Activated T-helper 2 cell treated with anti-CD3 and anti-CD28 coated beads, Interferon-gamma antibody, Interleukin-2, Interleukin-4, amounts not matched to agents 10 μg/mL and 5 μg/mL and 100 μg/mL, durations not matched to agents 14 hours and 24 hours and 36 hours (primary cell): ENCODE measurements at regions not wholly inside any gene's neighbourhood (a gene's known extent, or its start where the extent isn't known, plus 50 kb on each side); places are given as distances from the start of the nearest gene placed in this dataset.
"Not testable (repeated sequence)": the region's sequence is repeated elsewhere in the genome, so short reads cannot be mapped to it uniquely, and the experiment has no call there.

Experiments used
- DNase-seq: peaks from one replicate; pipeline ENCODE4 v3.0.0; 2021; ENCODE audit warnings: low spot score
- H3K27ac Mint-ChIP-seq: one replicate; pipeline ENCODE4 v1.8.0; 2021; ENCODE audit warnings: mixed read lengths
- H3K27me3 Mint-ChIP-seq: one replicate; pipeline ENCODE4 v1.8.0; 2021; ENCODE audit warnings: low read depth, mixed read lengths
- H3K36me3 Mint-ChIP-seq: one replicate; pipeline ENCODE4 v1.8.0; 2021; ENCODE audit warnings: low read depth, mixed read lengths
- H3K4me1 Mint-ChIP-seq: one replicate; pipeline ENCODE4 v1.8.0; 2021; ENCODE audit warnings: low read depth, mixed read lengths
- H3K4me3 Mint-ChIP-seq: one replicate; pipeline ENCODE4 v1.8.0; 2021; ENCODE audit warnings: low read depth, mild to moderate bottlenecking, moderate library complexity, mixed read lengths
- H3K9me3 Mint-ChIP-seq: one replicate; pipeline ENCODE4 v1.8.0; 2021; ENCODE audit warnings: mixed read lengths
- intact Hi-C: fragments of 100-400 bp; cut with micrococcal nuclease; formaldehyde crosslinking; loops from one replicate; pipeline ENCODE4 v1.15.1; 2023

- H3K27ac Mint-ChIP-seq, H3K36me3 Mint-ChIP-seq, intact Hi-C loops, H3K9me3 Mint-ChIP-seq, H3K4me3 Mint-ChIP-seq, DNase-seq, H3K27me3 Mint-ChIP-seq, H3K4me1 Mint-ChIP-seq: not testable (repeated sequence)
Measured at GRCh38 chr10:29363930-29364329, 75.1 kb downstream of the LYZL1 start.

- H3K36me3 Mint-ChIP-seq, H3K27me3 Mint-ChIP-seq, H3K9me3 Mint-ChIP-seq, H3K4me1 Mint-ChIP-seq, intact Hi-C loops, DNase-seq, H3K27ac Mint-ChIP-seq, H3K4me3 Mint-ChIP-seq: not testable (repeated sequence)
Measured at GRCh38 chr10:29366206-29366605, 77.3 kb downstream of the LYZL1 start.

- Mint-ChIP-seq H3K27me3 (peaks cover 19% of the 10 kb centered on the region), H3K27ac (no peak overlapping the region), H3K36me3 (no peaks in the 10 kb centered on the region), H3K9me3 (no peaks in the 10 kb centered on the region), H3K4me1 (no peaks in the 10 kb centered on the region), H3K4me3 (no peak overlapping the region)
- no peak for DNase-seq
- intact Hi-C loops: no loop called here
Measured at GRCh38 chr10:29369419-29369818, 80.5 kb downstream of the LYZL1 start.

- Mint-ChIP-seq H3K4me3 (no peak overlapping the region), H3K9me3 (no peaks in the 10 kb centered on the region), H3K36me3 (no peaks in the 10 kb centered on the region), H3K27ac (no peak overlapping the region), H3K27me3 (peaks cover 19% of the 10 kb centered on the region), H3K4me1 (no peaks in the 10 kb centered on the region)
- DNase-seq: no peak
- intact Hi-C loops: no loop called here
Measured at GRCh38 chr10:29370097-29371092, 81.5 kb downstream of the LYZL1 start.

GRCh38 chr10:29372920-29373319 is 84.0 kb downstream of the LYZL1 start:
- H3K27ac Mint-ChIP-seq: no peak overlapping the region
- no peak overlapping the region for H3K4me3 Mint-ChIP-seq
- no peaks in the 10 kb centered on the region for H3K9me3 Mint-ChIP-seq
- peaks cover 19% of the 10 kb centered on the region for H3K27me3 Mint-ChIP-seq
- H3K4me1 Mint-ChIP-seq: no peaks in the 10 kb centered on the region
- no peaks in the 10 kb centered on the region for H3K36me3 Mint-ChIP-seq
- no peak for DNase-seq
- intact Hi-C loops: no loop called here

GRCh38 chr10:29374162-29374561 is 85.3 kb downstream of the LYZL1 start:
- no peak for DNase-seq

GRCh38 chr10:29375888-29376287 is 87.0 kb downstream of the LYZL1 start:
- no peak overlapping the region for H3K4me3 Mint-ChIP-seq
- intact Hi-C loops: loop anchor here (2.0 to 5.0 kb wide), 2 partner anchors 137 to 216 kb away; no protein-coding TSS in a partner anchor
- no peaks in the 10 kb centered on the region for H3K36me3 Mint-ChIP-seq
- no peak overlapping the region for H3K27ac Mint-ChIP-seq
- peaks cover 4% of the 10 kb centered on the region for H3K4me1 Mint-ChIP-seq
- no peak for DNase-seq
- no peaks in the 10 kb centered on the region for H3K9me3 Mint-ChIP-seq
- H3K27me3 Mint-ChIP-seq: peaks cover 21% of the 10 kb centered on the region

More at GRCh38 chr10:29374162-29374561, 85.3 kb downstream of the LYZL1 start:
- H3K27me3 Mint-ChIP-seq: peaks cover 19% of the 10 kb centered on the region
- intact Hi-C loops: no loop called here
- H3K36me3 Mint-ChIP-seq: no peaks in the 10 kb centered on the region
- H3K4me3 Mint-ChIP-seq: no peak overlapping the region
- no peaks in the 10 kb centered on the region for H3K9me3 Mint-ChIP-seq
- no peak overlapping the region for H3K27ac Mint-ChIP-seq
- H3K4me1 Mint-ChIP-seq: no peaks in the 10 kb centered on the region

- Mint-ChIP-seq H3K4me3 (no peak overlapping the region), H3K27me3 (peaks cover 10% of the 10 kb centered on the region), H3K36me3 (no peaks in the 10 kb centered on the region), H3K4me1 (peaks cover 4% of the 10 kb centered on the region), H3K27ac (no peak overlapping the region), H3K9me3 (no peaks in the 10 kb centered on the region)
- intact Hi-C loops: loop anchor here (1.0 to 5.0 kb wide), 3 partner anchors 119 to 215 kb away; no protein-coding TSS in a partner anchor
- no peak for DNase-seq
Measured at GRCh38 chr10:29377333-29377961, 88.6 kb downstream of the LYZL1 start.

GRCh38 chr10:29378106-29378505 is 89.2 kb downstream of the LYZL1 start:
- H3K9me3 Mint-ChIP-seq: no peaks in the 10 kb centered on the region
- H3K36me3 Mint-ChIP-seq: no peaks in the 10 kb centered on the region
- intact Hi-C loops: loop anchor here (5.0 kb wide), 1 partner anchor 214 kb away; no protein-coding TSS in a partner anchor
- DNase-seq: no peak
- H3K4me1 Mint-ChIP-seq: peaks cover 7% of the 10 kb centered on the region
- H3K27me3 Mint-ChIP-seq: peaks cover 9% of the 10 kb centered on the region
- H3K27ac Mint-ChIP-seq: no peak overlapping the region
- H3K4me3 Mint-ChIP-seq: no peak overlapping the region

- no peak overlapping the region for H3K27ac Mint-ChIP-seq
- intact Hi-C loops: loop anchor here (5.0 kb wide), 1 partner anchor 213 kb away; no protein-coding TSS in a partner anchor
- DNase-seq: no peak
- H3K9me3 Mint-ChIP-seq: no peaks in the 10 kb centered on the region
- H3K36me3 Mint-ChIP-seq: no peaks in the 10 kb centered on the region
- H3K4me1 Mint-ChIP-seq: peaks cover 9% of the 10 kb centered on the region
- peaks cover 8% of the 10 kb centered on the region for H3K27me3 Mint-ChIP-seq
- H3K4me3 Mint-ChIP-seq: no peak overlapping the region
Measured at GRCh38 chr10:29379208-29379607, 90.3 kb downstream of the LYZL1 start.

GRCh38 chr10:29379777-29380598 is 91.1 kb downstream of the LYZL1 start:
- H3K27ac Mint-ChIP-seq, DNase-seq, H3K36me3 Mint-ChIP-seq, H3K4me3 Mint-ChIP-seq, H3K9me3 Mint-ChIP-seq, H3K4me1 Mint-ChIP-seq, H3K27me3 Mint-ChIP-seq: not testable (repeated sequence)
- intact Hi-C loops: loop anchor here (5.0 kb wide), 1 partner anchor 212 kb away; no protein-coding TSS in a partner anchor
